ENCODE measurements at regions not wholly inside any gene's neighbourhood (a gene's known extent, or its start where the extent isn't known, plus 50 kb on each side); places are given as distances from the start of the nearest gene placed in this dataset.

- no peak for DNase-seq (ENCODE audit: low read depth in 2 of 2)
Measured at GRCh38 chr5:125283372-125283771, 536.9 kb upstream of the ZNF608 start.

- DNase-seq (ENCODE audit: low read depth in 2 of 2) = no peak
Measured at GRCh38 chr5:125286271-125286670, 539.8 kb upstream of the ZNF608 start.

GRCh38 chr5:125289606-125290005 is 543.2 kb upstream of the ZNF608 start:
- no peak for DNase-seq (ENCODE audit: low read depth in 2 of 2)

- DNase-seq (ENCODE audit: low read depth in 2 of 2) = no peak
Measured at GRCh38 chr5:125290935-125291334, 544.5 kb upstream of the ZNF608 start.

- DNase-seq (ENCODE audit: low read depth in 2 of 2) = no peak
Measured at GRCh38 chr5:125291447-125291846, 545.0 kb upstream of the ZNF608 start.

- no peak for DNase-seq (ENCODE audit: low read depth in 2 of 2)
Measured at GRCh38 chr5:125293223-125293622, 546.8 kb upstream of the ZNF608 start.

- DNase-seq (ENCODE audit: low read depth in 2 of 2) = no peak
Measured at GRCh38 chr5:125293726-125294125, 547.3 kb upstream of the ZNF608 start.

GRCh38 chr5:125294844-125295243 is 548.4 kb upstream of the ZNF608 start:
- no peak for DNase-seq (ENCODE audit: low read depth in 2 of 2)

- no peak for DNase-seq (ENCODE audit: low read depth in 2 of 2)
Measured at GRCh38 chr5:125295405-125295872, 549.0 kb upstream of the ZNF608 start.

GRCh38 chr5:125298258-125298657 is 551.8 kb upstream of the ZNF608 start:
- DNase-seq (ENCODE audit: low read depth in 2 of 2) = no peak

GRCh38 chr5:125298746-125299379 is 552.4 kb upstream of the ZNF608 start:
- no peak for DNase-seq (ENCODE audit: low read depth in 2 of 2)

GRCh38 chr5:125301711-125302110 is 555.3 kb upstream of the ZNF608 start:
- no peak for DNase-seq (ENCODE audit: low read depth in 2 of 2)

GRCh38 chr5:125302577-125302976 is 556.1 kb upstream of the ZNF608 start:
- no peak for DNase-seq (ENCODE audit: low read depth in 2 of 2)

GRCh38 chr5:125306741-125307140 is 560.3 kb upstream of the ZNF608 start:
- DNase-seq (ENCODE audit: low read depth in 2 of 2) = no peak

GRCh38 chr5:125310749-125311148 is 564.3 kb upstream of the ZNF608 start:
- no peak for DNase-seq (ENCODE audit: low read depth in 2 of 2)

GRCh38 chr5:125311743-125312142 is 565.3 kb upstream of the ZNF608 start:
- DNase-seq (ENCODE audit: low read depth in 2 of 2) = no peak

- DNase-seq (ENCODE audit: low read depth in 2 of 2) = no peak
Measured at GRCh38 chr5:125313555-125313954, 567.1 kb upstream of the ZNF608 start.

- no peak for DNase-seq (ENCODE audit: low read depth in 2 of 2)
Measured at GRCh38 chr5:125315306-125315705, 568.9 kb upstream of the ZNF608 start.

- DNase-seq (ENCODE audit: low read depth in 2 of 2) = no peak
Measured at GRCh38 chr5:125316391-125316790, 570.0 kb upstream of the ZNF608 start.

- no peak for DNase-seq (ENCODE audit: low read depth in 2 of 2)
Measured at GRCh38 chr5:125316915-125317535, 570.6 kb upstream of the ZNF608 start.

GRCh38 chr5:125317536-125317995 is 571.1 kb upstream of the ZNF608 start:
- no peak for DNase-seq (ENCODE audit: low read depth in 2 of 2)

GRCh38 chr5:125321654-125322053 is 575.2 kb upstream of the ZNF608 start:
- DNase-seq (ENCODE audit: low read depth in 2 of 2) = no peak

- DNase-seq (ENCODE audit: low read depth in 2 of 2) = no peak
Measured at GRCh38 chr5:125323613-125324012, 577.2 kb upstream of the ZNF608 start.
